ENCODE measurements at regions not wholly inside any gene's neighbourhood (a gene's known extent, or its start where the extent isn't known, plus 50 kb on each side); places are given as distances from the start of the nearest gene placed in this dataset.

- H3K36me3 Mint-ChIP-seq (ENCODE audit: low read depth): peaks cover 3% of the 10 kb centered on the region
- peaks cover 15% of the 10 kb centered on the region for H3K27me3 Mint-ChIP-seq (ENCODE audit: low read depth)
- no peak for DNase-seq (ENCODE audit: low spot score)
- intact Hi-C loops (cut with micrococcal nuclease): loop anchor here (1.0 kb wide), 1 partner anchor 462 kb away; no protein-coding TSS in a partner anchor
- H3K27ac Mint-ChIP-seq: peak overlapping the region; percentile 23
- no peak overlapping the region for H3K4me3 Mint-ChIP-seq (ENCODE audit: low read depth)
- peaks cover 26% of the 10 kb centered on the region for H3K4me1 Mint-ChIP-seq (ENCODE audit: low read depth)
- H3K9me3 Mint-ChIP-seq: no peaks in the 10 kb centered on the region
These were observed 50.4 kb upstream of the PTPN13 start for GRCh38 chr4:86543560-86544309.

DNA sequence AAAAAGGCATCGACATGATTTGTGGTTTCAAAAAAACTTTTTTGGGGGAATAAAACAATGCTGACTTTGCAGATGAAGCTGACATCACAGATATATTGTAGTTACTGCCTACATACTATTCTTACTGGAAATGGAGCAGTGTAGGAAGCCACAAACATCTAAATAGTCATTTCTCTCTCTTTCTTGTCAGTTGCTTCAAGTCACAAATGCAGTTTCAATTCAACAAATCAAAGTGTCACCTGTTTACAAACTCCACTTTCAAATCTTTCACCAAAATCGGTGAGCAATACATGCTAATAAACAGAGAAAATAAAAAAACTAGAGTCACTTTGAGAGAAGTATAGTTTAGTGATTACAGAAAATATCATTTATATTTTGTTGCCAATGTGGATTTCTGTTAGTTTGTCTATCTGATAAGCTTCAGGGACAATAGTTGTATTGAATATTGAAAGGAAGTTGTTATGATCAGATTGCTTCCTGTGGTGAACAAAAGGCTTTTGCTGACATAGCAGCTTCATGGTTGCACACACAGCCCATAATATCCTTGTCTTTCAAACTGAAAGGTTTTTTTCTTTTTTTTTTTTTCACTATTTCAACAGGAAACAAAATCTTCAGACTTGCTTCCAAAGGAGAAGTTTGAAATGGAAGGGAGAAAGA is 49.7 kb upstream of the PTPN13 start:
- intact Hi-C loops (cut with micrococcal nuclease): loop anchor here (1.0 kb wide), 1 partner anchor 461 kb away; no protein-coding TSS in a partner anchor
- no peak for DNase-seq (ENCODE audit: low spot score)

More for the DNA sequence above, 49.7 kb upstream of the PTPN13 start:
- Mint-ChIP-seq H3K4me3 (ENCODE audit: low read depth) (peak overlapping the region; percentile 58), H3K9me3 (no peaks in the 10 kb centered on the region), H3K27ac (peak overlapping the region; percentile 76), H3K27me3 (ENCODE audit: low read depth) (peaks cover 16% of the 10 kb centered on the region), H3K36me3 (ENCODE audit: low read depth) (peaks cover 3% of the 10 kb centered on the region), H3K4me1 (ENCODE audit: low read depth) (peaks cover 26% of the 10 kb centered on the region)

All from activated T-helper 2 cell treated with anti-CD3 and anti-CD28 coated beads, Interferon-gamma antibody, Interleukin-2, Interleukin-4, amounts not matched to agents 10 μg/mL and 5 μg/mL and 100 μg/mL, durations not matched to agents 14 hours and 24 hours and 36 hours (primary cell).